ENCODE measurements at regions not wholly inside any gene's neighbourhood (a gene's known extent, or its start where the extent isn't known, plus 50 kb on each side); places are given as distances from the start of the nearest gene placed in this dataset.

DNA sequence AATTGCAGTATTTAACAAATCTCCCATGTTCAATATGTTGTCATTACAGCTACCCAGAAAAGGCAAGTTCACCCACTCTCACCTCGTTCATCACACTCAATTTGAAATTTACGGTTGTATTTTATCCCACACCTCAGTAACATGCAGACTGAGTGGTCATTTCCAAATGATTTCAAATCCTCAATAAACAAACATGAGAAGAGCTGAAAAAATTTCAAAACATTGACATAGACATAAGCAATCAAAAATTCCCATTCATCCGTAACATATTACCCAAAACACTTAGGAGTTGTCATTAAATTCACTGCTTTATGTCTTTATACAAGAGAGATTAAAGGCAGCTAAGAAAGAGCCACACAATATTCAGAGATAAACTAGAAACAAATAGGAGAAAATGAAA is 61.7 kb upstream of the NEBL start:
- no peak for DNase-seq (ENCODE audit: low read depth in 1 of 2, low spot score in 1 of 2)

DNA sequence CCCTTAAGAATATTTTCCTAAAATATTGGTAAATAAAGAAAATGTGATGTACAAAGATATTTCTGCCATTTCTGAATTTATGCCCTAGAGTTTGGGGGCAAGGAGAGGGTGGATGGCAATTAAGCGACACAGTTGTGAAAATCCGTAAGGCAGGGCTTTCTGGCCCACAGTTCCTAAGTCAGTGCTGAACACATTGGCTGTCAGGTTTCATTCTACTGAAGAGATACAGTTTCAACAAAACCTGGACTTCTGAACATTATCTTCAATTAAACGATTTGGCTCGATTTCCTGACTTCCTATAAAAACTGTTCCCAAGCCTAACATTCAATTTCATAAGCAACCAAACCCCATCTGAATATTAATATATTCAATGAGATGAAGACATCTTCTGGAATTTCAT is 61.1 kb upstream of the NEBL start:
- DNase-seq (ENCODE audit: low read depth in 1 of 2, low spot score in 1 of 2) = no peak

DNA sequence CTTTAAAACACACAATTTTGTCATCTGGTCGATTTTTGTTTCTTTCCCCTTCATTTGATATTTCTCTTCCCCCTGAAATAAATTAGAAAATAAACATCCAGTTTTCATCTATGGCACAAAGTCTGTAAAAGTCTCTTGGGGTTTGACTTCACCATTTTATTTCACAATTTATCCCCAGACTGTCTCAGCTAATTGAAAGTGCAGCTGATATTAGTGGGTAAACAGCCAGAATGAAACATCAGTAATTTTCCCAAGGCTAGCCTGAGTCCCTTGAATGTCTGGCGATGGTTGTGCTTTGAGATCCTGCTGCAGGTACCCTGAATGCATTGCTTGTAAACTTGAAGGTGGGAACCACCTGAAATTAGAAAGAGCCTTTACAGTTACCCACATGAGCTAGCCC is 60.6 kb upstream of the NEBL start:
- DNase-seq (ENCODE audit: low read depth in 1 of 2, low spot score in 1 of 2) = no peak

DNA sequence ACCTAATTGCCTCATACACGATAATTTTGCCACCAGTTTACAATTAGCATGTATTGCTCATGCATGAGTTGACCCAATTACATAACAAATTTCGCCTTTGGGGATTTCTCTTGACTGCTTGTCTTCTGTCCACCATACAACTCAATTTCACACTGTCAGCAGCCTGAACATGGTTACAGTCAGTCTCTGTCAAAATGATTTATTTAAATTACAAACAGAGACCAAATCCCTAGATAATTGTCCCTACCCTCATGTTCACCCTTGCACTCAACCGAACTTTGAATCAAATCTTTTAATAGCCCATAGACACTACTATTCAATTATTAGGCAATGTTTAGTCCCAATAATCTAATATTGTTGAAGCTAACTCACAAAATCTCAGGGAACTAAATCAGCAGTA is 59.7 kb upstream of the NEBL start:
- DNase-seq (ENCODE audit: low read depth in 1 of 2, low spot score in 1 of 2) = no peak

DNA sequence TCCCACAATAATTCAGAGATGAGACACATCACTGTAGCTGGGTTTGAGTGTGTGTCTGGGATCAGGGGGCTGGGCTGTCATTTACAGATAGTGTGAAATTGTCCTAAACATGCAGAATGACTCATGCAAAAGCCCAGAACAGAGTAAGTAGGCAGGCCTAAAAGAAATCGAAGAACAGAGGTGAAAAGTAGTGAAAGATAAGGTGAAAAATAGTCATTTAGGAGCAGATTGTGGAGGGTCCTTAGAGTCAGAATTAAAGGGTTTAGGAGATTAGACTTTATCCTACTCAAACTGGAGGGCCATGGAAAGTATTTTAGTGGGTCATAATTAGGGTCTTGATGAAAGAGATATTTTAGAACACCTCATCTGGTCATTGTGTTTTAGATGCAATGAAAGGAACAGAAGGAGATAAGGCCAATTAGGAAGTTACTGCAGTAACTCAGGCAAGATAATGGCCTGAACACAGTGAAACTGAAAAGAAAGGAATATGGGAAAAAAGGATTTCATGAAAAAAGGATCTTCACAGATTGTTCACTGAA is 58.3 kb upstream of the NEBL start:
- no peak for DNase-seq (ENCODE audit: low read depth in 1 of 2, low spot score in 1 of 2)

DNA sequence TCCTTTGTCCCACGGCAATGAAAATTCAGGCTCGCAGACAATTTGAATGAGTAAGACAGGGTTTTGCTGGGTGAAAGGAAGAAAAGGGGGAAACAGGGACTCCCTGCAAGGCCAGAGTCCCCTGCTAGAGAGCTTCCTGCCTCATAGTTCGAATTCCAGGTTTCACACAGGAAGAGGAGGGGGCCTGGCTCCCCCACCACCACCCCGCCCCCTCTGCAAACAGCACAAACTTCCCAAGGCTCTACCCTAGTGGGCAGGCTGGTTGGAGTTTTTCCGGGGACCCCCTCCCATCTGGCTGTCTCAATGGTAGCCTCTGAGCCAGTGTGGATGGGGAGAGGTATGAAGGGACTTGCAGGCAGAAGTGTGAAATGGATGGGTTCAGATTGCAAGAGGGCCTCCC is 57.4 kb upstream of the NEBL start:
- DNase-seq (ENCODE audit: low read depth in 1 of 2, low spot score in 1 of 2) = no peak

DNA sequence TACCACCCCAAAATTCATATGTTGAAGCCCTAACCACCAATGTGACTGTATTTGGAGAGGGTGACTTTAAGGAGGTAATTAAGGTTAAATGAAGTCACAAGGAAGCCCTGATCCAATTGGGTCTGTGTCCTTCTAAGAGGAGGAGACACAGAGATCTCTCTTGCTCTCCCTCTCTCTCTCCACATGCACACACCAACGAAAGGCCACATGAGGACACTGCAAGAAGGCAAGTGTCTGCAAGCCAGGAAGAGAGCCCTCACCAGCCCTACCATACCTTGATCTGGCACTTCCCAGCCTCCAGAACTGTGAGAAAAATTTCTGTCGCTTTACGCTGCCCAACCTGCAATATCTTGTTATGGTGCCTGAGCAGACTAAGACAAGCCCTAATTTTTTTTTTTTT is 56.0 kb upstream of the NEBL start:
- DNase-seq (ENCODE audit: low read depth in 1 of 2, low spot score in 1 of 2) = no peak

DNA sequence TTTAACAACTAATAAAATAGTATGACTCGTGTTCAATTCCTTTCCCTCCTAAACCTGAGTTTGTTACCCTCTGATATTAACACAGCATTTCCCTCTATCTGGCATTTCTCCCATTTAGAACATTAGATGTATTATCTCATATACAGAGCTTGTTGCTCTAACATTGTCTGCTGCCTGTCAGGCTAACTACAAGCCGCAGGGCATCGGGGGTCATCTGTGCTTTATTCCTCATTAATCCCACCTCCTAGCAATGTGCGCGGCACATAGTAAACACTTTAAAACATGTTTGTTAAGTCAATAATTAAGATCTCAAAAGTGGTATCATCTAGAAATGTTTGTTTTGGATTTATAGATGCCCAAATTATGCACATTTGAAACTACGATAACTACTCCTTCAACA is 52.9 kb upstream of the NEBL start:
- no peak for DNase-seq (ENCODE audit: low read depth in 1 of 2, low spot score in 1 of 2)

DNA sequence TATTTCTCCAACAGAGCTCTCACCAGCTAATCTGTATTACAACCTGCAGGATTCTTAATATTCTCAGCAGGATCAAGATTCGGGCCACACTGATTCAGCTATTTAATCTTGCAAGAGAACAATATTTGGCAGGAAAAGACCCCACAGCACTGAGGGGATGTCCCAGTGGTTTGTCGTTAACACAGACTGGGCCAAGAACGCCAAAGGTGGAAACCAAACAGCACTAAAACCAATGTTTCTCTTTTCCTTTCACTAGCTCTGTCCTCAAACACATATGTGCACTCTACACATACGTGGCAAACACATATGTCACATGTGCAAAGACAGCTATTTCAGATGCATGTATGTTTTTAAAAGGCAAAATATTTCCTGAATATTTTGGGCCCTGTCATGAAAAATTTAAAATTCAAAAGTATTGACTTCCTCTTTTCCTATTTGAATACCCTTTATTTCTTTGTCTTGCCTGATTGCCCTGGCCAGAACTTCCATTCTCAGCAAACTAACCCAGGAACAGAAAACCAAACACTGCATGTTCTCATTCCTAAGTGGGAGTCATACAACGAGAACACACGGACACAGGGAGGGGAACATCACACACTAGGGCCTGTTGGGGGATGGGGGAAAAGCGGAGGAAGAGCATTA is 51.7 kb upstream of the NEBL start:
- no peak for DNase-seq (ENCODE audit: low read depth in 1 of 2, low spot score in 1 of 2)

Measured in activated CD4-positive, alpha-beta T cell treated with anti-CD3 and anti-CD28 coated beads, Interleukin-2, amount 50 U/mL, for 24 hours (primary cell).